Mesothelial cell of epicardium (in vitro differentiated cells): ENCODE measurements at regions not wholly inside any gene's neighbourhood (a gene's known extent, or its start where the extent isn't known, plus 50 kb on each side); places are given as distances from the start of the nearest gene placed in this dataset.

Experiments used
- DNase-seq, 2 experiments: peaks; one replicate each; pipeline ENCODE4 v3.0.0; 2021; ENCODE audit warnings: low spot score in 2 of 2; ENCODE audit not compliant: unreplicated experiment in 2 of 2
- H3K27ac Mint-ChIP-seq: 2 replicates; pipeline ENCODE4 v1.8.0; 2021; ENCODE audit warnings: mixed read lengths
- H3K27me3 Mint-ChIP-seq: 2 replicates; pipeline ENCODE4 v1.8.0; 2021; ENCODE audit warnings: low read depth, mixed read lengths
- H3K36me3 Mint-ChIP-seq: 2 replicates; pipeline ENCODE4 v1.8.0; 2021; ENCODE audit warnings: mixed read lengths
- H3K4me1 Mint-ChIP-seq: 2 replicates; pipeline ENCODE4 v1.8.0; 2021; ENCODE audit warnings: mixed read lengths
- H3K4me3 Mint-ChIP-seq: 2 replicates; pipeline ENCODE4 v1.8.0; 2021; ENCODE audit warnings: mild to moderate bottlenecking, moderate library complexity, mixed read lengths
- H3K9me3 Mint-ChIP-seq: 2 replicates; pipeline ENCODE4 v1.8.0; 2021; ENCODE audit warnings: mixed read lengths
- TF ChIP-seq, protein P1 (sequence below): fragments of 200-600 bp; sonication (generic); IDR thresholded peaks from one replicate; pipeline ENCODE4 v1.5.0; 2021; ENCODE audit warnings: antibody characterized with exemption; ENCODE audit not compliant: unreplicated experiment

DNA sequence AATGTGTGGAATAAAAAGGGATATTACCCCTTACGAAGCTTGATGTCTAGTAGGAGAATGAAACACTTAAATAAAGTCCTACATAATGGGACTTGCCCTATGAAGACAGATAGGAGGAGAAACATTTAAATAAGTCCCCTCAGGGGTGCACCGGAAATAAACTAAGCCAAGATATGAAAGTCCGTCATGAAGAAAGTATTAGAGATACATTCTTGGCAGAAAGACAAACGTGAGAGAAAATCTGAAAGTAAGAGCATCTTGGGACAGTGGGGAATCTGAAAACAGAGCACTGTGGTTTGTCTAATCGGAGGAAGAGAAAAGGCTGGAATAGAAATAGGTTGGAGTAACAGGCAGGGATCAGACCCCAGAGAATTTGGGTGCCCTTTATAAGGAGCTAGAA, 516.9 kb upstream of the DSEL start:
- TF ChIP-seq, protein P1, sequence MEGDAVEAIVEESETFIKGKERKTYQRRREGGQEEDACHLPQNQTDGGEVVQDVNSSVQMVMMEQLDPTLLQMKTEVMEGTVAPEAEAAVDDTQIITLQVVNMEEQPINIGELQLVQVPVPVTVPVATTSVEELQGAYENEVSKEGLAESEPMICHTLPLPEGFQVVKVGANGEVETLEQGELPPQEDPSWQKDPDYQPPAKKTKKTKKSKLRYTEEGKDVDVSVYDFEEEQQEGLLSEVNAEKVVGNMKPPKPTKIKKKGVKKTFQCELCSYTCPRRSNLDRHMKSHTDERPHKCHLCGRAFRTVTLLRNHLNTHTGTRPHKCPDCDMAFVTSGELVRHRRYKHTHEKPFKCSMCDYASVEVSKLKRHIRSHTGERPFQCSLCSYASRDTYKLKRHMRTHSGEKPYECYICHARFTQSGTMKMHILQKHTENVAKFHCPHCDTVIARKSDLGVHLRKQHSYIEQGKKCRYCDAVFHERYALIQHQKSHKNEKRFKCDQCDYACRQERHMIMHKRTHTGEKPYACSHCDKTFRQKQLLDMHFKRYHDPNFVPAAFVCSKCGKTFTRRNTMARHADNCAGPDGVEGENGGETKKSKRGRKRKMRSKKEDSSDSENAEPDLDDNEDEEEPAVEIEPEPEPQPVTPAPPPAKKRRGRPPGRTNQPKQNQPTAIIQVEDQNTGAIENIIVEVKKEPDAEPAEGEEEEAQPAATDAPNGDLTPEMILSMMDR = no peak
- Mint-ChIP-seq H3K4me3 (no peak overlapping the region), H3K27me3 (no peaks in the 10 kb centered on the region), H3K9me3 (no peaks in the 10 kb centered on the region), H3K27ac (no peak overlapping the region), H3K36me3 (no peaks in the 10 kb centered on the region), H3K4me1 (no peaks in the 10 kb centered on the region)
- no peak for DNase-seq

DNA sequence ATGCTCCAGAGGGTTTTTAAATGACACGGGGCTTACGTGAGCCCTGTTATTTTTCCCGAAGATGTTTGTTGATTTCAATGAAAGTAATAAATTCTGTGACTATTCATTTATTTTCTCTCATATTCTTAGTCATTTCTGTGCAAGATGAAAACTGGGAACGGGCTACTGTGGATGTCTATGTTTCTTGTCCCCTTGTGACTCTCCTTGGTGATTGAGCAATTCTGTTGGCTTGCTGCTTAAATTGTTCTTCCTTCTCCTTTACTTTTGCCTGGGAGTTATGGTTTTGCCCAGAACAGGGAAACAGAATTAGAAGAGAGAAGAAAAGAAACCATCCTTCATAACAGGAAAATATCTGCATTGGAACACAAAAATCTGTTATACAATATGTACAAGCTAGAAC, 508.2 kb upstream of the DSEL start:
- Mint-ChIP-seq H3K27me3 (no peaks in the 10 kb centered on the region), H3K27ac (no peak overlapping the region), H3K4me1 (no peaks in the 10 kb centered on the region), H3K9me3 (no peaks in the 10 kb centered on the region), H3K4me3 (no peak overlapping the region), H3K36me3 (no peaks in the 10 kb centered on the region)
- no peak for DNase-seq
- TF ChIP-seq, protein P1 = no peak

DNA sequence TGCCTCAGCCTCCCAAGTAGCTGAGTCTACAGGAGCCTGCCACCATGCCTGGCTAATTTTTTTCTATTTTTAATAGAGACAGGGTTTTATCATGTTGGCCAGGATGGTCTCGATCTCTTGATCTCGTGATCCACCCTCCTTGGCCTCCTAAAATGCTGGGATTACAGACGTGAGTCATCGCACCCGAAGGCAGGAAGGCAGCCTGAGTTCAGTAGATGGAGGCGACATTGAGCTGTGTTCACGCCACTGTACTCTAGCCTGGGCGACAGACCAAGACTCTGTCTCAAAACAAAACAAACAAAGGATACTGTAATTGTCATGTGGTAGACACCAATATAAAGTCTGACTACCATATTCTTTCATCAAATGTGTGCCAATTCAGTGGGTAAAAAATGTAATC, 500.9 kb upstream of the DSEL start:
- Mint-ChIP-seq H3K4me3 (no peak overlapping the region), H3K4me1 (no peaks in the 10 kb centered on the region), H3K9me3 (no peaks in the 10 kb centered on the region), H3K27me3 (no peaks in the 10 kb centered on the region), H3K36me3 (no peaks in the 10 kb centered on the region), H3K27ac (no peak overlapping the region)
- DNase-seq = no peak
- TF ChIP-seq, protein P1 = no peak

DNA sequence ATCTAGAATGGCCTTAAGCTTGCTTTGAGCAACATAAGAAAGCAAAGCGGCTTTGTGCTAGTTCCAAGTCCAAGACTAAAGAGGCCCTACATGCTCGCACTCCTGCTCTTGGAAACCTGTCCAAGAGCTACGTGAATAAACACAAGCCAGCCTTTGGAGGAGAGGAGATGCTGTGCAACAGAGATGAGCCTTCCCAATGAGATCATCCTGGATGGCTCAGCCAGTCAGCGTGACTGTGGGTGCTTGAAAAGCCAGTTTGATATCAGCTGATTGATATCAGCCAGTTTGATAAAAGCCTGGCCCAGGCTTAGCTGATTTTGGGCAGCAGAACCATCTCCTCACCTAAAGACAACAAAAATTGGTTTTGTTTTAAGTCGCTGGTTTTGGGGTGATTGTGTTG, 481.0 kb upstream of the DSEL start:
- TF ChIP-seq, protein P1 = no peak
- no peaks in the 10 kb centered on the region for H3K4me1 Mint-ChIP-seq
- H3K27ac Mint-ChIP-seq = no peak overlapping the region
- no peaks in the 10 kb centered on the region for H3K9me3 Mint-ChIP-seq
- no peak for DNase-seq
- H3K27me3 Mint-ChIP-seq = no peaks in the 10 kb centered on the region
- no peaks in the 10 kb centered on the region for H3K36me3 Mint-ChIP-seq
- no peak overlapping the region for H3K4me3 Mint-ChIP-seq

DNA sequence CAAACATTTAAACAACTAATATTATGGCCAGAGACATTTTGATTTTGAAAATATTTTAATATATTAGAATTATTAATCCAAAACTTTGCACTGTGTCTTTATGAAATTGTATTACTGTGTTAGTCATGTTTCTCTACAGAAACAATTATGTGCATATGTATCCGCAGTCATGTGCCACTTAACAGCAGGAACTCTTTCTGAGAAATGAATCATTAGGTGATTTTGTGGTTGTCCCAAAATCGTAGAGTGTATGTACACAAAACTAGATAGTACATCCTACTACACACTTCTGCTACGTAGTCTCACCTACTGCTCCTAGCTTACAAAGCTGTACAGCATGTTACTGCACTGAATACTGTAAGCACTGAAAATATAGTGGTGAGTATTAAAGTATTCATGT, 479.2 kb upstream of the DSEL start:
- Mint-ChIP-seq H3K9me3 (no peaks in the 10 kb centered on the region), H3K27me3 (no peaks in the 10 kb centered on the region), H3K27ac (no peak overlapping the region), H3K4me1 (no peaks in the 10 kb centered on the region), H3K36me3 (no peaks in the 10 kb centered on the region), H3K4me3 (no peak overlapping the region)
- TF ChIP-seq, protein P1 = no peak
- no peak for DNase-seq

DNA sequence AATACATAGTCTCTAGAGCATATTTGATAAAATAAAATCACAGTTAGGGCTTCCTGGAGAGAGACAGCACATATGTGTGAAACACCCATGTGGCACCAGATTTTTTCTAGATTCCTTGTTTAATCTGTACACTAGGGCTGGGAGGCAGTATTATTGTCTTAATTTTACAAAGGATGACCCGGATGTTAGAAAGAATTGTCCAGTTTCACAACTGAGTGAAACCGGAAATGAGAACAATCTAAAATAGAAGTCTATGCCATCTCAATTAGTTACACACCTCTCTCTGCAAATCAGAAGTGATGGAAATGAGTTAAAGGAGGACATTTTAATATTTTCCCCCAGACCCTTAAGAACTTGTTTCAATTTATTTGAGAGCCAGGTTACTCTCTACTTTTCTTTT, 463.7 kb upstream of the DSEL start:
- H3K4me1 Mint-ChIP-seq = no peaks in the 10 kb centered on the region
- H3K36me3 Mint-ChIP-seq = no peaks in the 10 kb centered on the region
- no peak overlapping the region for H3K27ac Mint-ChIP-seq
- H3K9me3 Mint-ChIP-seq = no peaks in the 10 kb centered on the region
- H3K4me3 Mint-ChIP-seq = no peak overlapping the region
- TF ChIP-seq, protein P1 = no peak
- no peak for DNase-seq
- H3K27me3 Mint-ChIP-seq = no peaks in the 10 kb centered on the region
